Stimulated activated CD4-positive, alpha-beta T cell treated with anti-CD3 and anti-CD28 coated beads, Interleukin-12 subunit alpha, Interleukin-12 subunit beta, amount 100 ng/mL, for 48 hours (primary cell): ENCODE measurements at regions not wholly inside any gene's neighbourhood (a gene's known extent, or its start where the extent isn't known, plus 50 kb on each side); places are given as distances from the start of the nearest gene placed in this dataset.

Experiments used
- DNase-seq, 3 donors: peaks; one replicate each; pipeline ENCODE4 v3.0.0-alpha.2; 2020; ENCODE audit warnings: low read depth in 2 of 3, low spot score in 1 of 3

GRCh38 chr9:117548556-117548955, 133.7 kb upstream of the ASTN2 start:
- DNase-seq: no peak

- no peak for DNase-seq
Observed at GRCh38 chr9:117547904-117548303, 133.0 kb upstream of the ASTN2 start.

- no peak for DNase-seq
Observed at GRCh38 chr9:117546894-117547678, 132.2 kb upstream of the ASTN2 start.

- no peak for DNase-seq
Observed at GRCh38 chr9:117545846-117546245, 131.0 kb upstream of the ASTN2 start.

- DNase-seq: no peak
Observed at GRCh38 chr9:117543089-117543488, 128.2 kb upstream of the ASTN2 start.

GRCh38 chr9:117542021-117542420, 127.2 kb upstream of the ASTN2 start:
- no peak for DNase-seq

- DNase-seq: no peak
Observed at GRCh38 chr9:117541181-117541580, 126.3 kb upstream of the ASTN2 start.

- DNase-seq: no peak
Observed at GRCh38 chr9:117535973-117536372, 121.1 kb upstream of the ASTN2 start.

GRCh38 chr9:117535434-117535833, 120.6 kb upstream of the ASTN2 start:
- DNase-seq: no peak

GRCh38 chr9:117528225-117528624, 113.4 kb upstream of the ASTN2 start:
- DNase-seq: no peak

- DNase-seq: no peak
Observed at GRCh38 chr9:117526674-117527073, 111.8 kb upstream of the ASTN2 start.

- no peak for DNase-seq
Observed at GRCh38 chr9:117523531-117524153, 108.8 kb upstream of the ASTN2 start.

GRCh38 chr9:117521293-117521692, 106.4 kb upstream of the ASTN2 start:
- no peak for DNase-seq

GRCh38 chr9:117516676-117517632, 102.1 kb upstream of the ASTN2 start:
- DNase-seq: no peak

GRCh38 chr9:117511852-117512481, 97.1 kb upstream of the ASTN2 start:
- DNase-seq: no peak

GRCh38 chr9:117496307-117496706, 81.5 kb upstream of the ASTN2 start:
- DNase-seq: no peak

- no peak for DNase-seq
Observed at GRCh38 chr9:117494401-117495090, 79.7 kb upstream of the ASTN2 start.

GRCh38 chr9:117492476-117492875, 77.6 kb upstream of the ASTN2 start:
- DNase-seq: no peak

GRCh38 chr9:117491491-117491890, 76.6 kb upstream of the ASTN2 start:
- DNase-seq: no peak

GRCh38 chr9:117490199-117490598, 75.3 kb upstream of the ASTN2 start:
- no peak for DNase-seq

GRCh38 chr9:117488659-117489058, 73.8 kb upstream of the ASTN2 start:
- DNase-seq: no peak
